ENCODE measurements at regions not wholly inside any gene's neighbourhood (a gene's known extent, or its start where the extent isn't known, plus 50 kb on each side); places are given as distances from the start of the nearest gene placed in this dataset.

DNA sequence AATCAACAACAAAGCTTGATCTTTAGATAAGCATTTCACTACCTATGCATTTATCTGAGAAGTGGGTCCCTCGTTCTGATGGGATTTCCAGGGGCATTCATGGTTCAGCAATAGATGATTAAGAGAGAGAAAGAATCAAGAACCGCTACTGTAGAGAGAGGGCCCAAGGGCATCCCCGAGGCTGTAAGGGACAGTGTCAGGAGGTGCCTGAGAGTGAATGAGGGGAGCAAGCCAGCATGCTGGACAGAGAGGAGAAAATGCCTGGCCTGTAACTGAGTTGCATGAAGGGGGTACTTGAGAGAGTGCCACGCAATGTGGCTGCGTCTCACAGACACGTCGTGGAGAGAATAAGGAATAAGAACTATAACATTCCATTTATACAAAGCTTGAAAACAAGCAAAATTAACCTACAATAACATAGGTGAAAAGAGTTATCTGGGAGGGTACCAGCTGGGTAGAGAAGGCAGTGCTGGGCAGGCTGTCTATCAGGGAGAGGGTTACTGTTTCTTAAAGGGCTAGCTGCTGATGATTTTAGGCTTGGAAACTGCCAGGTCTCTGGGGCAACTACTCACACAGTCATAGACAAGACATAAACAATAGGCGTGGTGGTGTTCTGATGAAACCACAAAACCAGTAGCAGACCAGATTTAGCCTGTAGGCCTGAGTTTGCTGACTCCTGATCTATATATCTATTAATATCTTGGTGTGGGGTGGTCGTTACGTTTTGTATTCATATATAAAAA lies 374.6 kb upstream of the CFAP20DC start:
- no peak overlapping the region for H3K4me3 ChIP-seq (ENCODE audit: low read depth, low read length)
- peak; percentile 73 for DNase-seq (ENCODE audit: low read depth)
- TF ChIP-seq, protein P1, sequence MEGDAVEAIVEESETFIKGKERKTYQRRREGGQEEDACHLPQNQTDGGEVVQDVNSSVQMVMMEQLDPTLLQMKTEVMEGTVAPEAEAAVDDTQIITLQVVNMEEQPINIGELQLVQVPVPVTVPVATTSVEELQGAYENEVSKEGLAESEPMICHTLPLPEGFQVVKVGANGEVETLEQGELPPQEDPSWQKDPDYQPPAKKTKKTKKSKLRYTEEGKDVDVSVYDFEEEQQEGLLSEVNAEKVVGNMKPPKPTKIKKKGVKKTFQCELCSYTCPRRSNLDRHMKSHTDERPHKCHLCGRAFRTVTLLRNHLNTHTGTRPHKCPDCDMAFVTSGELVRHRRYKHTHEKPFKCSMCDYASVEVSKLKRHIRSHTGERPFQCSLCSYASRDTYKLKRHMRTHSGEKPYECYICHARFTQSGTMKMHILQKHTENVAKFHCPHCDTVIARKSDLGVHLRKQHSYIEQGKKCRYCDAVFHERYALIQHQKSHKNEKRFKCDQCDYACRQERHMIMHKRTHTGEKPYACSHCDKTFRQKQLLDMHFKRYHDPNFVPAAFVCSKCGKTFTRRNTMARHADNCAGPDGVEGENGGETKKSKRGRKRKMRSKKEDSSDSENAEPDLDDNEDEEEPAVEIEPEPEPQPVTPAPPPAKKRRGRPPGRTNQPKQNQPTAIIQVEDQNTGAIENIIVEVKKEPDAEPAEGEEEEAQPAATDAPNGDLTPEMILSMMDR (IDR thresholded peaks at IDR 0.05; ENCODE audit: insufficient read depth, low read depth, low read length, missing control alignments) = no peak

DNA sequence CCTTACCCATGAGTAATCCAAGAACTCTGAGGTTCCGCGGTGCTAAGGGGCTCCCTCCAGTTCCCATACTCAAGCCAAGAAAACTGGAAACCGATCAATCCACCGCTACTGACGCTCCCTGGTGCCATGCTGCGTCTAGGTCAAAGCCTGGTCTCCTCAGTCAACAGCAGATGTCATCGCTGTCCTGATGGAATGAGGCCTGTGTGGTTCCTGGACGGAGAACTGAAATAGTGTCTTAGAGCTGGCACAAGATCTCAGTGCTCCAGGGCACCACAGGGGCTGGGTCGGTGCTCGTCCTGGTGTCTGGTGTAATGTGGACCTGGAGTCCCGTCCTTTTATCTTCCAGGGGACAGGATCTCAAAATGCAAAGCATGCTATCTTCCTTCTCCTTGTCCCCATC lies 373.9 kb upstream of the CFAP20DC start:
- TF ChIP-seq, protein P1 (IDR thresholded peaks at IDR 0.05; ENCODE audit: insufficient read depth, low read depth, low read length, missing control alignments) = no peak
- no peak for DNase-seq (ENCODE audit: low read depth)
- no peak overlapping the region for H3K4me3 ChIP-seq (ENCODE audit: low read depth, low read length)

DNA sequence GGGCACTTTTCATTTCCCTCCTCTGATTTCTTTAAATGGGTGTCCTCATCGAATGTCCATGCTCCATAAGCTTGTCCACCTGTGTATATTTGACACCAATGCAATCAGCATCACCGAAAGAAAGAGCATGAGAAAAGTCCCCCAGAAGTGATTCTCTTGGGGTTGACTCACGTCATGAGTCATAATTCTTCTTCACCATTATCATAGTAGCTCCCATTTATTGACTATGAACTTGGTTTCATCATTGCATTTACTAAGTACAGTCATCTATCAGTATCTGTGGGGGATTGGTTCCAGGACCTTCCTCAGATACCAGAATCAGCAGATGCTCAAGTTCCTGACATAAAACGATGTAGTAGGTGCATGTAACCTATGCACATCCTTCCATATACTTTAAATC lies 372.5 kb upstream of the CFAP20DC start:
- TF ChIP-seq, protein P1 (IDR thresholded peaks at IDR 0.05; ENCODE audit: insufficient read depth, low read depth, low read length, missing control alignments) = no peak
- peak; percentile 35 for DNase-seq (ENCODE audit: low read depth)
- H3K4me3 ChIP-seq (ENCODE audit: low read depth, low read length) = no peak overlapping the region

GRCh38 chr3:59418836-59419235 lies 369.0 kb upstream of the CFAP20DC start:
- TF ChIP-seq, protein P1 (IDR thresholded peaks at IDR 0.05; ENCODE audit: insufficient read depth, low read depth, low read length, missing control alignments) = no peak
- DNase-seq (ENCODE audit: low read depth) = no peak
- no peak overlapping the region for H3K4me3 ChIP-seq (ENCODE audit: low read depth, low read length)

DNA sequence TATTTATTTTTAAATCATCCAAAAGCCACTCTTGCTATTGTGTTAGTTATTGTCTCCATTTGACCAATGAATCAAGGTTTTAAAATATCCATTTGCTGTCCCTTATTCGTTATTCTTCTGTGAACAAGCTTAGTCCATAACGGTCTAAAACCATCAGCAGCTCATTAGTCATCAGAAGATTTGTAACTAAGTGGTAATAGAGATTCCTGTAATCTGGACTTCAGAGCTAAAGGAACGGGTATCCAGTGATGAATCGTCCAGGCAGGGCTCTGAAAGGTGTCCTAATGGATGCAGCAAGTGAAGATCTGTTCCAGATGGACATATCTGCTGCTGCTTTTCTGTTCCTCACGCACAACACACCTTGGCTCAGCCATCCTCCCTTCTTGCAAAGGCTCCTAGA lies 362.7 kb upstream of the CFAP20DC start:
- TF ChIP-seq, protein P1 (IDR thresholded peaks at IDR 0.05; ENCODE audit: insufficient read depth, low read depth, low read length, missing control alignments) = no peak
- no peak for DNase-seq (ENCODE audit: low read depth)

GRCh38 chr3:59411694-59412093 lies 361.9 kb upstream of the CFAP20DC start:
- DNase-seq (ENCODE audit: low read depth) = no peak
- no peak overlapping the region for H3K4me3 ChIP-seq (ENCODE audit: low read depth, low read length)
- TF ChIP-seq, protein P1 (IDR thresholded peaks at IDR 0.05; ENCODE audit: insufficient read depth, low read depth, low read length, missing control alignments) = no peak

More for the DNA sequence above, 362.7 kb upstream of the CFAP20DC start:
- H3K4me3 ChIP-seq (ENCODE audit: low read depth, low read length) = no peak overlapping the region

GRCh38 chr3:59411186-59411585 lies 361.4 kb upstream of the CFAP20DC start:
- no peak overlapping the region for H3K4me3 ChIP-seq (ENCODE audit: low read depth, low read length)
- DNase-seq (ENCODE audit: low read depth) = no peak
- TF ChIP-seq, protein P1 (IDR thresholded peaks at IDR 0.05; ENCODE audit: insufficient read depth, low read depth, low read length, missing control alignments) = no peak

Measured in GM12865 (cell line).